ENCODE measurements at regions not wholly inside any gene's neighbourhood (a gene's known extent, or its start where the extent isn't known, plus 50 kb on each side); places are given as distances from the start of the nearest gene placed in this dataset.
"Not testable (repeated sequence)": the region's sequence is repeated elsewhere in the genome, so short reads cannot be mapped to it uniquely, and the experiment has no call there.

GRCh38 chr1:221598122-221598521 lies 143.8 kb downstream of the DUSP10 start:
- no peak for DNase-seq

DNA sequence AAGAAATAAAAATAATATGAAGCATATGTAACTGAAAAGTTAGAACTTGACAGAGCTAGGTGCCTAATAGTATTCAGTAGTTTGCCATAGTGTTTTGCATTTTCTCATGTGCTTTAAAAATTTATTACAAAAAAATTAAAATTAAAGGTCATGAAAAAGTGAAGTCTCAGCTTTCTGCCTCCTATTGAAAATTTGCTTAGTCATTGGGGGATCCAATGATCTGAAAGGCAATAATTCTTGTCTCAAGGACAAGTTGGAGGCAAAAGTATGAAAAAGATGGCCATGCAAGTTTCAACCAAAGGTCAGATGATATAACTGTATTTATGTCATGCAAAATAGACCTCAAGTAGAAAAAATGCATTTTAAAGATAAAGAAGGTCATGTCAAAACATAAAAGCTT lies 140.7 kb downstream of the DUSP10 start:
- DNase-seq = no peak

DNA sequence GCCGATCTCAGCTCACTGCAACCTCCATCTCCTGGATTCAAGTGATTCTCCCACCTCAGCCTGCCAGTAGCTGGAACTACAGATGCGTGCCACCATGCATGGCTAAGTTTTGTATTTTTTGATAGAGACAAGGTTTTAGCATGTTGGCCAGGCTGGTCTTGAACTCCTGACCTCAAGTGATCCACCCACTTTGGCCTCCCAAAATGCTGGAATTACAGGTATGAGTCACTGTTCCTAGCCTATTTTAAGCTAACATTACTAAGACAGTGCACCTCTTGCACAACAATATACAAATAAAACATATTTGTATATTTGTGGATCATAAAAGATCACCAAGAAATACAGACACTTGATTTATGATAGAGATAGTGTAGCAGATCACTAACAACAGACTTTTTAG lies 139.1 kb downstream of the DUSP10 start:
- no peak for DNase-seq

GRCh38 chr1:221604390-221604789 lies 137.5 kb downstream of the DUSP10 start:
- not testable (repeated sequence) for DNase-seq

- no peak for DNase-seq
Observed at GRCh38 chr1:221604948-221605347, 136.9 kb downstream of the DUSP10 start.

DNA sequence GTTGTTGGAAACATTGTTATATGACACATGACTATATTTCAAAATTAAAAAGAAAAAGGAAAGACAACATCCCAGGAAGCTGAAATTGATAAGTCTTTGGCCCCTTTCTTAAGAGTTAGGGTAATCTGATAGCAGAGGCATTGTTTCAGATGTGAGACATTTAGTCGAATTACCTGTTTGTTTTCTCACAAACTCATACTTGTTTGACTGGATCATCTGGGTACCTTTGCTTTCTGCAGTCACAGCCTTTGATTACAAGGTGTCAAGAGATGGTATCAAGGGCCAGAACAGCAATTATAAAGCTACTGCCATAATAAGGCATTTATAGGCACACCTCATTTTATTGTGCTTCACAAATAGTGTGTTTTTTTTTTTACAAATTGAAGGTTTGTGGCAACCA lies 136.3 kb downstream of the DUSP10 start:
- DNase-seq = no peak

DNA sequence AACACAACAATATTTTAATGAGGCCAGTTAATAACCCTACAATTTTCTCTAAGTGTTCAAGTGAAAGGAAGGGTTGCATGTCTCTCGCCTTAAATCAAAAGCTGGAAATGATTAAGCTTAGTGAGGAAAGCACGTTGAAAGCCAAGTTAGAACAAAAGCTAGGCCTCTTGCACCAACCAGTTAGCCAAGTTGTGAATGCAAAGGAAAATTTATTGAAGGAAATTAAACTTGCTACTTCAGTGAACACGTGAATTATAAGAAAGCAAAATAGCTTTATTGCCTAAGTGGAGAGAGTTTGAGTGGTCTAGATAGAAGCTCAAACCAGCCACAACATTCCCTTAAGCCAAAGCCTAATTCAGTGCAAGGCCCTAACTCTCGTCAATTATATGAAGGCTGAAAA lies 135.6 kb downstream of the DUSP10 start:
- DNase-seq = no peak

DNA sequence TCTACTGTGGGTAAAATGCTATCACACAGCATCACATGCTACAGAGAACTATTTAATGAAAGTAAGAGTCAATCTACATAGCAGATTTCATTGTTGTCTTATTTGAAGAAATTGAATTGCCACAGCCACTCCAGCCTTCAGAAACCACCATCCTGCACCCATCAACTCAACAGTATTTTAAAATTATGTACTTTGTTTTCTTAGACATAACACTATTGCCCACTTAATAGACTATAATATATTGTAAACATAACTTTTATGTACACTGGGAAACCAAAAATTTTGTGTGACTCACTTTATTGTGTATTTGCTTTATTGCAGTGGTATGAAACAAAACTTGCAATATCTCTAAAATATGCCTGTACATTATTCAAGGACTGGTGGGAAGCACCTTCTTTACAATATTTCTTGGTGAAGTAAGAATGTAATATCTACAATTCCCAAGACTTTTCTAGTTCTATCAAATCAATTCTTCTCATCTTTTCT lies 133.0 kb downstream of the DUSP10 start:
- no peak for DNase-seq

DNA sequence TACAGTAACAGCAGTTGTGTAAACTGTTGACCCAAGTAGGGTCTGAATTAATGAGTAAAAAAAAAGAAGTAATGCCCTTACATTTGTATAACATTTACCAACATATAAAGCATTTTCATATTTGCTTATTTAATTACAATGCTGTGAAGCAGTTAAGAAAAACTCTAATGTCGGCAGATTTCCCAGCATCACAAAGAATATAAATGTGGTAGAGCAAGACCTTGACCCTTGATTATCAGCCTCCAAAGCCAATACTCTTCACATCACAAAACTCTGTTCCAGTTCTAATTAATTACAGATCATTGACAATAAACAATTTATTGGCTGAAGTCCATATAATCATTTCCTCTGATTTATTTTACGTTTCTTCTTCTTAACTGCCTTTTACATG lies 130.2 kb downstream of the DUSP10 start:
- DNase-seq = no peak

DNA sequence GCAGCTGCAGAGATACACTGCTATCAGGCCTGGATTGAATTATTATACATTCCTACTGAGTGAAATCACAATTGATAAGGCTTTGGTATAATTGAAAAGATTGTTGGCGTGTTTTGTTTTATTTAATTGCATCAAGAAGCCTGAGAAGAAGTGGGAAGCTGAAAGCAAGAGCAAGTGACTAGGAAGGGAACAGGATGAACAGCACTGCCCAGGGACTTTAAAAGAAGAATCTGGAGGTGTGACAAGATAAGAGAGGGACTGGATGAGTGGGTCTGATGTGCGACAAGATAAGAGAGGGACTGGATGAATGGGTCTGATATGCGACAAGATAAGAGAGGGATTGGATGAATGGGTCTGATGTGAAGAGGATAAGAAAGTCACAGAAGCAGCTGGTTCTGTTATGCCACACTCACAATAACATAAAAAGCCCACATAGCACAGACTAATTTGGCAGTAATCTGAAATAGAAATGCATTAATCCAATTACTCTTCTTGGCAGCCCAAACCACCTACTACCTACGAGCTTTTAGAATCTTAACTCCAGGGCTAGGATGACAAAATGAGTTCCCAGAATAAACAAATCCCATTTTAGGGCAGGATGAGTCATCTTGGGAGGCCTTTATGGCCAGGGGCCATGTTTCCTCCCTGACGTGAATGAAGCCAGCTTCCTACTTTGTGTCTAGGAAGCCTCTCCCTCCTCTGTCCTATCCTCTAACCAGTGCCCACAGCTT lies 129.7 kb downstream of the DUSP10 start:
- no peak for DNase-seq

- DNase-seq = no peak
Observed at GRCh38 chr1:221620437-221621384, 121.2 kb downstream of the DUSP10 start.

DNA sequence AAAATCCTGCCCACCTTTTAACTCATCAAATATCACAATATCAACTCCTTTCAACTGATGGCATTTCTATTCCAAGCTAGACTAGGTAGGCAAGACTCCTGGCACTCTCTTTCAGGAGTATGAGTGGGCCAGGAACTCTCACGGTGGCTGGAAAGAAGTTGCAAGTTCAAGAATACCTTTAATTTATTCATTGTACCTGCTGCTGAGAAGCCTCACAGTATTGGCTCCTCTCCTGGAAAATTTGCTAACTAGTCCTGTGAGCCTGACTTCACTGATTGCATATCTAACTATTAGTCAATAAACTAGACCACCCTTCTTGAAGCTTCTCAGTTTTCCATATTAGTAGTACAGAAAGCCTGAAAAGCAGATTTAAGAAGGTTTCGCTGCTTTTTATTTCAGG lies 120.2 kb downstream of the DUSP10 start:
- no peak for DNase-seq

- no peak for DNase-seq
Observed at GRCh38 chr1:221622389-221622788, 119.5 kb downstream of the DUSP10 start.

GRCh38 chr1:221625026-221625425 lies 116.9 kb downstream of the DUSP10 start:
- no peak for DNase-seq

- DNase-seq = no peak
Observed at GRCh38 chr1:221626041-221626440, 115.8 kb downstream of the DUSP10 start.

DNA sequence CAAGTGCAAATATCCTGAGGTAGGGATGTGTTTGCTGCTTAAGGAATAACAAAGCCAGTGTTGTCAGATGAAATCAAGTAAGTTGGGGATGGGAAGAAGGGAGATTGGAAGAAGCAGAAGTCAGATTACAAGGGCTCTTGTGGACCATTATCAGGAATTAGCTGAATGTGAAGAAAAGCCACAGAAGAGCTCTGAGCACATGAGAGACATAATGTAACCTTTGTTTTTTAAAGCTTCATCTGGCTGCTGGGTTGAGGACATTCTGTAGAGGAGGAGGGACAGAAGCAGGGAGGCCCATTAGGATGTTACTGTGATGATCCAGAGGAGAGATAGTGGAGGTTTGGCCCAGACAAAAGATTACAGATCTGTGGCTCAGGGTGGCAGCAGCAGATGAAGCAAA lies 111.7 kb downstream of the DUSP10 start:
- no peak for DNase-seq

GRCh38 chr1:221631556-221631955 lies 110.3 kb downstream of the DUSP10 start:
- DNase-seq = no peak

DNA sequence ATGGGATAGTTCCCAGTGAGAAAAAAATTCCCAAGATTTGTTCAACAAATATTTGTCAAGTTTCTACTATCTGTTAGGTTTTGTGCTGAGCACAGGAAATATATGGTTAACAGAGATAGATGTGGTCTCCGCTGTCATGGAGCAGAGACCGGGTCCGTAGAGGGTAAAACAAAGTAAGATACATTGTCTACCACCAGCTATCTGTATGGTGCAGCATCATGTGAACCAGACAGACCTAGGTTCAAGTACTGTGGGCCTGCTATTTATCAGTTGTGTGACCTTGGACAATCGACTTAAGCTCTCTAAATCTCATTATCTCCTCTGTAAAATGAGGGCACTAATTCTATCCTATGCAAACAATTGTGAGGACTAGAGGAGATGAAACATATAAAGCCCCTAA lies 109.8 kb downstream of the DUSP10 start:
- no peak for DNase-seq

DNA sequence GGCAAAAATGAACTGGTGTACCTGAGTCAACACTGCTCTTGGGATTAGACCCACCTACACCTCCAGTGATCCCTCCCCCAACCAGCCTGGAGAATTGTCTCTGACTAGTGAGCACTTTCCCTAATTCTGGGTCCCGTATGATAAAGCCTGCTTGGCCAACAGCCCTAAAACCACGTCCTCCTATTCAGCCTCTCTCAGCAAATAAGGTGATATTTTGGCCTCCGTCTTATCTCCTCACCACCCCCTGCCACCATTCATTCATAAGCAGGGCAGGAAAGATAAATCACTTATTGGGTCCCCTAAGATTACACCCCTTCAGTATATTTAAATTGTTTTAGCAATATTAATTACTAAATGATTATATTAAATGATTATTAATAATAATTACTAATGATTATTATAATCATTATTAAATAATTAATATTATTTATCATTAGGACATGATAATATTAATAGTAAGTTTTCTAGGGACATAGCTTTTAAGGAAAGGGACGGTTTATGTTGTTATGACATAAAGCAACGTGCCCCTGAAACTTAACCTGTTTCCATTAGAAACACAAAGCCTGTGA lies 108.0 kb downstream of the DUSP10 start:
- no peak for DNase-seq

- DNase-seq = no peak
Observed at GRCh38 chr1:221634606-221635005, 107.3 kb downstream of the DUSP10 start.

- DNase-seq = no peak
Observed at GRCh38 chr1:221635305-221635704, 106.6 kb downstream of the DUSP10 start.

- no peak for DNase-seq
Observed at GRCh38 chr1:221636096-221636495, 105.8 kb downstream of the DUSP10 start.

DNA sequence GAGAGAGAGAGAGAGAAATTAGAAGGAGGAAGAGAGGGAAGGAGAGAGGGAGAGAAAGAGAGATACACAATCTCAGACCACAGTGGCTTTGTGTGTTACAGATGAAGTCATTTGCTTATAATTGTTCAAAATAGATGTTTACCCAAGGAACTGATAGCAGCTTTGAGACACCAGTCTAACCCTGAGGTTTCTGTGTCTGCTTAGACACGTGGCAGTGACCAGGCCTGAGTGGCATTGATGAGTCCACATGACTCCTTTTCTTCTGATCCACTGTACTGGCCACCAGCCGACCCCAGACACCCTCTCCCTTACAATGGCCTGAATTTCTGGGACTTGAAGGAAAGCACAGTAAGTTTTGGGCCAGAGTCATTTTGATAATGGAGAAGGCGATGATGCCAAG lies 104.9 kb downstream of the DUSP10 start:
- no peak for DNase-seq

GRCh38 chr1:221637641-221638041 lies 104.2 kb downstream of the DUSP10 start:
- DNase-seq = no peak

All from stimulated activated CD4-positive, alpha-beta T cell treated with anti-CD3 and anti-CD28 coated beads, Interleukin-2, amount 100 ng/mL, for 48 hours (primary cell).